ENCODE measurements at regions not wholly inside any gene's neighbourhood (a gene's known extent, or its start where the extent isn't known, plus 50 kb on each side); places are given as distances from the start of the nearest gene placed in this dataset.

GRCh38 chr13:27372896-27373295 lies 51.5 kb upstream of the GTF3A start:
- H4K20me1 ChIP-seq (replicated peaks; ENCODE audit: control insufficient read depth, extremely low read depth, insufficient read depth, low read length): no peaks in the 10 kb centered on the region
- TF ChIP-seq EZH2 (IDR thresholded peaks at IDR 0.05; ENCODE audit: borderline replicate concordance, low read depth, low read length, severe bottlenecking) (no peak), POLR2AphosphoS5 (IDR thresholded peaks at IDR 0.05; ENCODE audit: insufficient read depth, low read depth, low read length) (no peak), JUN (IDR thresholded peaks at IDR 0.05; ENCODE audit: borderline replicate concordance, insufficient read depth, insufficient read length, low read depth) (no peak), FOS (IDR thresholded peaks at IDR 0.05; ENCODE audit: borderline replicate concordance, insufficient read depth, low read length) (no peak), MAX (IDR thresholded peaks at IDR 0.05; ENCODE audit: insufficient read depth, insufficient read length) (no peak), POLR2A (IDR thresholded peaks at IDR 0.05; ENCODE audit: low read depth, low read length) (no peak), CTCF (IDR thresholded peaks at IDR 0.05; ENCODE audit: extremely low read depth in 1 of 2, insufficient read depth in 1 of 2, low read depth in 1 of 2, low read length in 2 of 2) (no peak), MYC (IDR thresholded peaks at IDR 0.05; ENCODE audit: low read depth, low read length) (no peak), GATA2 (IDR thresholded peaks at IDR 0.05; ENCODE audit: insufficient read depth, insufficient read length, low read depth, low read length) (no peak)
- H3K9ac ChIP-seq (replicated peaks; ENCODE audit: extremely low read depth, insufficient read depth, low read length): no peak overlapping the region
- no TSS peak for BruUV-seq (replicated peaks)
- no peaks in the 10 kb centered on the region for H3K9me1 ChIP-seq (replicated peaks; ENCODE audit: control insufficient read depth, extremely low read depth, insufficient read depth, low read length)
- POLR2A ChIA-PET: no interaction called here
- FAIRE-seq (no peak), DNase-seq (ENCODE audit: low read depth, low spot score) (no peak)
- H3K27me3 ChIP-seq (ENCODE audit: control insufficient read depth in 2 of 2, insufficient read depth in 2 of 2, low read length in 2 of 2): peaks cover 6 to 9% of the 10 kb centered on the region in 2 experiments
- H3K27ac ChIP-seq (ENCODE audit: insufficient read depth, low read depth, low read length): no peak overlapping the region
- intact Hi-C loops (cut with micrococcal nuclease) (no loop called here), dilution Hi-C loops (cut with MboI; ENCODE audit: extremely low pct_ligation_motif_present, low sequenced_read_pairs) (no loop called here)
- no peak overlapping the region for H2AFZ ChIP-seq (ENCODE audit: low read depth, low read length)
- H3K4me3 ChIP-seq (replicated peaks in 1 of 3; ENCODE audit: insufficient read depth in 1 of 3, low read depth in 1 of 3, low read length in 3 of 3): no peak overlapping the region
- H3K9me3 ChIP-seq (replicated peaks; ENCODE audit: control insufficient read depth, insufficient read depth, low read length): no peaks in the 10 kb centered on the region
- H3K4me2 ChIP-seq (ENCODE audit: insufficient read depth, low read length): no peak overlapping the region
- no peaks in the 10 kb centered on the region for H3K36me3 ChIP-seq (ENCODE audit: control insufficient read depth in 2 of 2, extremely low read depth in 1 of 2, insufficient read depth in 2 of 2, low read length in 2 of 2)
- H3K4me1 ChIP-seq (ENCODE audit: control insufficient read depth, extremely low read depth, insufficient read depth, low read length): no peaks in the 10 kb centered on the region
- CTCF ChIA-PET: interaction anchor here (1.5 to 6.4 kb wide), 5 partner anchors 10 to 610 kb away, joined by 3 to 51 read pairs (median 12); no protein-coding TSS in a partner anchor
- H3K79me2 ChIP-seq (ENCODE audit: control insufficient read depth, insufficient read depth, low read length): no peaks in the 10 kb centered on the region

All from endothelial cell of umbilical vein (primary cell).